ENCODE measurements at regions not wholly inside any gene's neighbourhood (a gene's known extent, or its start where the extent isn't known, plus 50 kb on each side); places are given as distances from the start of the nearest gene placed in this dataset.
"Not testable (repeated sequence)": the region's sequence is repeated elsewhere in the genome, so short reads cannot be mapped to it uniquely, and the experiment has no call there.

GRCh38 chr5:56389261-56389660 lies 156.1 kb upstream of the ANKRD55 start:
- DNase-seq (ENCODE audit: low read depth in 2 of 2, low spot score in 1 of 2): no peak

GRCh38 chr5:56388229-56388985 lies 155.3 kb upstream of the ANKRD55 start:
- no peak for DNase-seq (ENCODE audit: low read depth in 2 of 2, low spot score in 1 of 2)

GRCh38 chr5:56386046-56386445 lies 152.9 kb upstream of the ANKRD55 start:
- DNase-seq (ENCODE audit: low read depth in 2 of 2, low spot score in 1 of 2): no peak

- no peak for DNase-seq (ENCODE audit: low read depth in 2 of 2, low spot score in 1 of 2)
These were observed 151.1 kb upstream of the ANKRD55 start for GRCh38 chr5:56384186-56384585.

- DNase-seq (ENCODE audit: low read depth in 2 of 2, low spot score in 1 of 2): no peak
These were observed 150.6 kb upstream of the ANKRD55 start for GRCh38 chr5:56383761-56384160.

GRCh38 chr5:56382896-56383295 lies 149.8 kb upstream of the ANKRD55 start:
- DNase-seq (ENCODE audit: low read depth in 2 of 2, low spot score in 1 of 2): no peak

- DNase-seq (ENCODE audit: low read depth in 2 of 2, low spot score in 1 of 2): no peak
These were observed 144.4 kb upstream of the ANKRD55 start for GRCh38 chr5:56377573-56377972.

- no peak for DNase-seq (ENCODE audit: low read depth in 2 of 2, low spot score in 1 of 2)
These were observed 143.0 kb upstream of the ANKRD55 start for GRCh38 chr5:56376128-56376527.

- DNase-seq (ENCODE audit: low read depth in 2 of 2, low spot score in 1 of 2): no peak
These were observed 141.9 kb upstream of the ANKRD55 start for GRCh38 chr5:56375011-56375410.

GRCh38 chr5:56372491-56372890 lies 139.4 kb upstream of the ANKRD55 start:
- not testable (repeated sequence) for DNase-seq (ENCODE audit: low read depth in 2 of 2, low spot score in 1 of 2)

GRCh38 chr5:56369361-56369811 lies 136.3 kb upstream of the ANKRD55 start:
- no peak for DNase-seq (ENCODE audit: low read depth in 2 of 2, low spot score in 1 of 2)

- no peak for DNase-seq (ENCODE audit: low read depth in 2 of 2, low spot score in 1 of 2)
These were observed 134.6 kb upstream of the ANKRD55 start for GRCh38 chr5:56367748-56368147.

- DNase-seq (ENCODE audit: low read depth in 2 of 2, low spot score in 1 of 2): no peak
These were observed 133.9 kb upstream of the ANKRD55 start for GRCh38 chr5:56366986-56367385.

- no peak for DNase-seq (ENCODE audit: low read depth in 2 of 2, low spot score in 1 of 2)
These were observed 128.3 kb upstream of the ANKRD55 start for GRCh38 chr5:56361398-56361797.

- no peak for DNase-seq (ENCODE audit: low read depth in 2 of 2, low spot score in 1 of 2)
These were observed 127.7 kb upstream of the ANKRD55 start for GRCh38 chr5:56360816-56361215.

GRCh38 chr5:56359809-56360685 lies 126.9 kb upstream of the ANKRD55 start:
- DNase-seq (ENCODE audit: low read depth in 2 of 2, low spot score in 1 of 2): no peak

- DNase-seq (ENCODE audit: low read depth in 2 of 2, low spot score in 1 of 2): no peak
These were observed 125.9 kb upstream of the ANKRD55 start for GRCh38 chr5:56358703-56359681.

GRCh38 chr5:56358046-56358445 lies 124.9 kb upstream of the ANKRD55 start:
- DNase-seq (ENCODE audit: low read depth in 2 of 2, low spot score in 1 of 2): no peak

- DNase-seq (ENCODE audit: low read depth in 2 of 2, low spot score in 1 of 2): no peak
These were observed 124.3 kb upstream of the ANKRD55 start for GRCh38 chr5:56357426-56357825.

- DNase-seq (ENCODE audit: low read depth in 2 of 2, low spot score in 1 of 2): no peak
These were observed 123.7 kb upstream of the ANKRD55 start for GRCh38 chr5:56356836-56357160.

GRCh38 chr5:56356121-56356835 lies 123.1 kb upstream of the ANKRD55 start:
- no peak for DNase-seq (ENCODE audit: low read depth in 2 of 2, low spot score in 1 of 2)

All from stimulated activated CD8-positive, alpha-beta memory T cell treated with anti-CD3 and anti-CD28 coated beads, Interleukin-4, amount 100 ng/mL, for 1 hour (primary cell).